Stimulated activated CD4-positive, alpha-beta T cell treated with anti-CD3 and anti-CD28 coated beads, Interleukin-1b, Interleukin-23, amount 100 ng/mL, for 24 hours (primary cell): ENCODE measurements at regions not wholly inside any gene's neighbourhood (a gene's known extent, or its start where the extent isn't known, plus 50 kb on each side); places are given as distances from the start of the nearest gene placed in this dataset.

Experiments used
- DNase-seq, 4 experiments: peaks; one replicate each; pipeline ENCODE4 v3.0.0-alpha.2; 2020; ENCODE audit warnings: low read depth in 4 of 4, low spot score in 1 of 4

DNA sequence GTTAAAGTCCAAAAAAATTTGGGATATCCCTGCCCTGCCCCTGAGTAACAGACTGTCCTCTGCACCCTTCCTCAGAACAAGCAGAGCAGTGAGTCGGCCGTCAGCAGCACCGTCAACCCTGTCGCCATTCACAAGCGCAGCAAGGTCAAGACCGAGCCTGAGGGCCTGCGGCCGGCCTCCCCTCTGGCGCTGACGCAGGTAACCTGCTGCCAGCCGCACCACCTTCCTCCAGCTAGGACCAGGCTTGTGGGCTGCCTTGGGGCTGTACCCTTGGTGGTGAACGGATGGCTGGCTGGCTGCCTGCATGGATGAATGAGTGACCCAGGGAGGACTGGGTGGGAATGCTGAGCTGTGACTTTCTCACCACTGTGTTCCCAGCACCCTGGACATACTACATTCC lies 236.2 kb downstream of the GLI2 start:
- DNase-seq = no peak

GRCh38 chr2:120972286-120972685 lies 236.6 kb downstream of the GLI2 start:
- no peak for DNase-seq

GRCh38 chr2:120973196-120973595 lies 237.5 kb downstream of the GLI2 start:
- no peak for DNase-seq

- DNase-seq = no peak
These were observed 239.3 kb downstream of the GLI2 start for GRCh38 chr2:120974950-120975349.

- DNase-seq = no peak
These were observed 241.0 kb downstream of the GLI2 start for GRCh38 chr2:120976501-120977307.

- DNase-seq = no peak
These were observed 242.1 kb downstream of the GLI2 start for GRCh38 chr2:120977582-120978358.

DNA sequence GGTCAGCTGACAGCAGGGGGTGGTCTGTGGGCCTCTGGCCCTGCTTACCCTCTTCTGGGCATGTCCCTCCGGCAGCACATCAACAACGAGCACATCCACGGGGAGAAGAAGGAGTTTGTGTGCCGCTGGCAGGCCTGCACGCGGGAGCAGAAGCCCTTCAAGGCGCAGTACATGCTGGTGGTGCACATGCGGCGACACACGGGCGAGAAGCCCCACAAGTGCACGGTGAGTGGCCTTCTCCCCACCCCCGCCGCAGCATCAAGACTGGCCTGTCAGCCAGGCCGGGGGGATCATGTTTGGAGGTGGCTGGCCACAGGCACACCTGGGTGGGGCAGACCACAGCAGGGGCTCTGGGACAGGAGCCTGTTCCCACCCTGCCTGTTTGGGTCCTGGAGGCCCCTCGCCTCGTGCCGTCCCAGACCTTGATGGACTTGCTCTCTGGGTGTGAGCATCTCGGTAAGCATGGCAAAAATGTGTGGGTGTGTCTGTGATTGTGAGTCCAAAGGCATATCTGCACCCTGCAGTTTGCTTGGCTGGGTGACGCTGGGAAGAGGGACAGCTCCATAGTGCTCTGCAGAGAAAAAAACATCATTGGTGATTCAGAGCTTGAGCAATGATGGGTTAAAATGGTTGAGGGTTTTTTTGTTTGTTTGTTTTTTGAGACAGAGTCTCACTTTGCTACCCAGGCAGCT lies 242.8 kb downstream of the GLI2 start:
- DNase-seq = no peak

DNA sequence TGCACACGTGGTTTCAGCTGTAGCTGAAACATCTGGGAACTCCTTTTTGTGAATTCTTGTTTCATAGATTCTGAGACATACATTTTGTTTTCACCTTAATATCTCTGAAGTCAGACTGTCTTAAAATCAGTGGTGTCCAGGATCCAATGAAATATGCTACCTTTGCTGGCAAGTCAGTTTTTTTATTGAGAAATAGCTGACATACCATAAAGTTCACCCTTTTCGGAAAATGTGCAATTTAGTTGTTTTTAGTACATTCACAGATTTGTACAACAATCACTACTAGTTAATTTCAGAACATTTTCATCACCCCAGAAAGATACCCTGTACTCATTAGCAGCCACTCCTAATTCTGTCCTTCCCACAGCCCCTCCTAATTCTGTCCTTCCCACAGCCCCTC lies 243.7 kb downstream of the GLI2 start:
- DNase-seq = no peak

DNA sequence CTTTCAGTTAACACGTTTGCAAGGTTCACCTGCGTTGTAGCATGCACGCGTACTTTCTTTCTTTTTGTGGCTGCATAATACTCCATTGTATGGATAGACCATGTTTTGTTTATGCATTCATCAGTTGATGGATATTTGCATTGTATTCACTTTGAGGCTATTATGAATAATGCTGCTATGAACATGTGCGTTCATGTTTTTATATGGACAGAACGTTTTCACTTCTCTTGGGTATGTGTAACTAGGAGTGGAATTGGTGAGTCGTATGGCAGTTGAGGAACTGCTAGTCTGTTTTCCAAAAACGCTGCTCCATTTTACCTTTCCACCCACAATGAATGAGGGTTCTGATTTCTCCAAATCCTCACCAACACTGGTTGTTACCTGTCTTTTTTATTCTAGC lies 244.3 kb downstream of the GLI2 start:
- DNase-seq = no peak

DNA sequence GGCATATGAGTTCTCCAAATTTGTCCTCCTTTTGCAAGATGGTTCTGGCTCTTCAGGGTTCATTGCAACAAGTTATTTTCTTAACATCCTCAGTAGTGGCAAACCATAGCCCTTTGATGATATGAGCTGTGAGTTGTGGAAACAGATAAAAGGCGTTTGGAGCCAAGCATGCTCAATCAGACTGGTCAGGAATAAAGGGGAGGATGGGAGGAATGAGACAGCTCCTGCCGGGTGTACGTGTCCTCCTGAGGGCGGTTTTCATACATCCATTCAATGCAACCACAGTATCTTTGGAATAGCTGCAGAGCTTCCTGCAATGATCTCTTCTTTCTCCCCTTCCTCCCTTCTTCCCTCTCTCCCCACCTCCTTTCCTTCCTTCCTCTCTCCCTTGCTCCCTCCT lies 245.8 kb downstream of the GLI2 start:
- DNase-seq = no peak

GRCh38 chr2:120982598-120982997 lies 246.9 kb downstream of the GLI2 start:
- DNase-seq = no peak

DNA sequence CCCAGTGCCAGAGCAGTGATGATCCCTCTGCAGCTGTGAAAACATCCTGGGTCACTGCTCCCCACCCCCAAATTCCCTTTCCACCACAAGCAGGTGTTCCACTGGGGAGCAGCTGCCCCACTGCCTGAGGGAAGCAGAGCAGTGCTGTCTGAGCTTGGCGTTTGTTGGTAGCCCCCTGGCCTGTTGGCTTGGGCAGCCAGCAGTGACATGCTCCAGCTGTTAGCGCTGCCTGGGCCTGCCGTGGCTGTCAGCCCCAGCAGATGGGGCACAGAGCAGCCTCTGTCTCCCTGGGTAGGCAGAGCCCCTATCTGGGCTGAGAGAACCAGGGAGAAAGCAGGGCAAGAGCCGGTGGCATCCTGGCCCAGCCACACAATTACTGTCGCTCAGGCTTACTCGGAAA lies 247.7 kb downstream of the GLI2 start:
- no peak for DNase-seq

- no peak for DNase-seq
These were observed 248.4 kb downstream of the GLI2 start for GRCh38 chr2:120984046-120984445.

GRCh38 chr2:120984452-120985173 lies 248.9 kb downstream of the GLI2 start:
- no peak for DNase-seq

- no peak for DNase-seq
These were observed 249.7 kb downstream of the GLI2 start for GRCh38 chr2:120985174-120985996.

DNA sequence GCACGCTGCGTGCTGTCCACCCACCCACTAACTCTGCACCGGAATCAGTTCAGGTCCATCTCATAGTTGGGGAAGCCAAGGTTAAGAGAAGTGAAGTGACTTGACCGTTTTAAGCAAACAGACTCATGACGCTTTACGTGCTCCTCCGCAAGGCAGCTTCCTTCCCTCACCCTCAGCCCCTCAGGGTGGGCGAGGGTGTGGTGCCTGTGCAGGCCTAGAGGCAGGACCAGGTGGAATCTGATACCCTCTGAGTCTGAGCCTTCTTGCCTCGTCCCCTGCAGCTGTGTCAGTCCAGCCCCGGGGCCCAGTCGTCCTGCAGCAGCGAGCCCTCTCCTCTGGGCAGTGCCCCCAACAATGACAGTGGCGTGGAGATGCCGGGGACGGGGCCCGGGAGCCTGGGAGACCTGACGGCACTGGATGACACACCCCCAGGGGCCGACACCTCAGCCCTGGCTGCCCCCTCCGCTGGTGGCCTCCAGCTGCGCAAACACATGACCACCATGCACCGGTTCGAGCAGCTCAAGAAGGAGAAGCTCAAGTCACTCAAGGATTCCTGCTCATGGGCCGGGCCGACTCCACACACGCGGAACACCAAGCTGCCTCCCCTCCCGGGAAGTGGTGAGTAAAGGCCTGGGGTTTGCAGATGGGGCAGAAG lies 250.5 kb downstream of the GLI2 start:
- no peak for DNase-seq

GRCh38 chr2:120986898-120987650 lies 251.4 kb downstream of the GLI2 start:
- no peak for DNase-seq

GRCh38 chr2:120988051-120988699 lies 252.5 kb downstream of the GLI2 start:
- DNase-seq = no peak
